ENCODE measurements at regions not wholly inside any gene's neighbourhood (a gene's known extent, or its start where the extent isn't known, plus 50 kb on each side); places are given as distances from the start of the nearest gene placed in this dataset.
"Not testable (repeated sequence)": the region's sequence is repeated elsewhere in the genome, so short reads cannot be mapped to it uniquely, and the experiment has no call there.

DNA sequence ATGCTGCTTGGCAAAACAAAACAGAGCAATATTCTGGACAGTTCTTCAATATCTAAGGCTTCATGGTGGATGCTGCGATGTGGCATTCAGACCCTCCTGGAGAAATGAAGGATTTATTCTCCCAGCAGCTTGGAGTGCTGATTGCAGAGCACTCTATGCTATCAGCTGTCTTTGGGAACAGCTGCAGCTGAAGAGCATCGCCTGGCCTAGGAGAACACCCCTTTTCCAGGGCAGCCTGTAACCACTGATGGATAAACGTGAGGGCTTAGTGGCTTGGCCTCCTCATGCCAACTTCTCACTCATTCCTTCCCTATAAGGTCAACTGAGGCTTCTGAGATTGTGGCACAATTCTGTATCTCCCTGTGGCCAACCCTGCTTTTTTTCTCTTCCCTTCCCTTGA, 638.1 kb upstream of the CNTNAP2 start:
- no peak for FAIRE-seq

DNA sequence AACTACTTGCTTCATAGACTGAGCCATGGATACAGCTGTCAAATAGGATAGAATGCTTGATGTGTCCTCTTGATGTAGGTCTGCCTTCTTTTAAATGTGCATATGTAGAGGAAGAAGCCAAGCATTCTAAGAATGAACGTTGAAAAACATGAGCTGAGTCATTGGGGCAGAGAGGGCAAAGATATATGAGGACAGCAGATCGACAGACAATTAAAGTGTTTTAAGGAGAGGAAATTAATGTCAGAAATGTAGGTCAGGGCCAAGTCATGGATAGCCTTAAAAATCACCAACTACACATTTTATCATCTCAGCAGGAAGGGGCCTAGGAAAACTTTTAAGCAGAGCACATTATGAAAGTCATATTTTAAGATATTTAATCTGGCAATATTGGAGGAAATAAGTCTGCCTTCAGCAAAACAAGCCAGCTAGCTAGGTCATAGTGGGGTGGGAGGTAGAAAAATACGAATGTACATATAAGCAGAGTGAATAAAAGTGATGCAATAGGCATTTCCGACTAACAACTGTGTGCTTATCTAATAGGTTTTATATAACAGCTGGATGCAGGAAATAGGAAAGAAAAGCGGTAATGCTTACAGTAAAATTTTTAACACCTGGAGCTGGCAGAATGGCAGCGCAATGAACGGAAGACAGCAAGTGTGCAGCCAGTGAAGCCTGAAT, 638.3 kb upstream of the TPK1 start:
- DNase-seq (ENCODE audit: low spot score) (no peak), FAIRE-seq (no peak)

More for the DNA sequence above, 638.1 kb upstream of the CNTNAP2 start:
- DNase-seq (ENCODE audit: low spot score): no peak

- DNase-seq (ENCODE audit: low spot score): no peak
- no peak for FAIRE-seq
These were observed 636.0 kb upstream of the TPK1 start for GRCh38 chr7:145471883-145472282.

GRCh38 chr7:145464287-145464686, 628.4 kb upstream of the TPK1 start:
- DNase-seq (ENCODE audit: low spot score): no peak
- peak; percentile 90 for FAIRE-seq

DNA sequence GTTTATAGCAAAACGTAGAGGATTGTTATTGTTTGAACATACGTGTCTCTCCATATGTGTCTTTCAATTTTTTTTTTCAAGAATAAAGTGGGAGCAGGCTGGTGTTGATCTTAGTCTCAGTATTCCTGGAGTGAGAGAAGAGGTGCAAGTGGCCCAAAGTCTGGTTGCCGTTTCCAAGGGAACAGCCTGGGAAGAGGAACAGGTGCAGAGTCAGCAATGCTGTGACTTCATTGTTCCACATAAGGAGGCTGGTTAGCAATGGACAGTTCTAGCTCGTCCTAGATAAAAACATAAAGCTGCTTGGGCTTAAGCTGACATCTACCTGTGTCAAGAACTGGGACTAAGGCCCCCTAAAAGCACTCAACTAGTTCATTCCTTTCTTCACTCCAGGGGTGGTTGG, 626.6 kb upstream of the TPK1 start:
- DNase-seq (ENCODE audit: low spot score) (no peak), FAIRE-seq (no peak)

DNA sequence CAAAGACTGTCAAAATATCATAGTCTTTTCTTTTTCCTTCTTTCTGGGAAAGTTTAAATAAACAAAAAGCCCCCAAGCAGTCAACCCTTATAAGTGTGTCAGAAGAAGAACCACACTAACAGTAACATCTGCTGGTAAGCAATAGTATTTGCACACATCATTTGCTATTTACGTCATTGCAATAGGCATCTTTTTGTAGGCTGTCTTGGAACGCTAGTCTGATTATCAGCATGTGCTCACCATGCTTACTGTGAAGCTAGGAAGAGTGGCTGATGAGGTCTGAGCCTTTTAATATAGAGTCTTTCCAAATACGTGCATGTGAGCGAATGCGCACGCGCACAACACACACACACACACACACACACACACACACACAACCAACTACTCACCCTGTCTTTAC, 599.0 kb upstream of the TPK1 start:
- DNase-seq (ENCODE audit: low spot score) (no peak), FAIRE-seq (no peak)

DNA sequence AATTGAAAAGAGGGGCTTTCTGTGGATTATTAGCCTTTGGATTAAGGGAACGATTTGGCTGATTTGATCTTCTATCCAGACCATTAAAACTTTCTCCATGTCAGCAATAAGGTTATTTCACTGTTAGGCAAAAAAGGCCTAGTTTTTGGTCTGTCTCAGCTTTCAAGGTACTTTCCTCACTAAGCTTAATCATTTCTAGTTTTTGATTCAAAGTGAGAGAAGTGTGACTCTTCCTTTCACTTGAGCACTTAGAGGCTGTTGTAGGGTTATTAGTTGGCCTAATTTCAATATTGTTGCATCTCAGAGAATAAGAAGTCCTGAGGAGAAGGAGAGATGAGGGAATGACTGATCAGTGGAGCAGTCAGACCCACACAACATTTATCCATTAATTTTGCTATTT, 596.0 kb upstream of the TPK1 start:
- DNase-seq (ENCODE audit: low spot score) (no peak), FAIRE-seq (no peak)

DNA sequence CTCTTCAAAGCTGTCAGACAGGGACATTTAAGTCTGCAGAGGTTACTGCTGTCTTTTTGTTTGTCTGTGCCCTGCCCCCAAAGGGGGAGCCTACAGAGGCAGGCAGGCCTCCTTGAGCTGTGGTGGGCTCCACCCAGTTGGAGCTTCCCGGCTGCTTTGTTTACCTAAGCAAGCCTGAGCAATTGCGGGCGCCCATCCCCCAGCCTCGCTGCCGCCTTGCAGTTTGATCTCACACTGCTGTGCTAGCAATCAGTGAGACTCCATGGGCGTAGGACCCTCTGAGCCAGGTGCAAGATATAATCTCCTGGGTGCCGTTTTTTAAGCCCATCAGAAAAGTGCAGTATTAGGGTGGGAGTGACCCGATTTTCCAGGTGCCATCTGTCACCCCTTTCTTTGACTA, 582.6 kb upstream of the TPK1 start:
- DNase-seq (ENCODE audit: low spot score); FAIRE-seq: not testable (repeated sequence)

DNA sequence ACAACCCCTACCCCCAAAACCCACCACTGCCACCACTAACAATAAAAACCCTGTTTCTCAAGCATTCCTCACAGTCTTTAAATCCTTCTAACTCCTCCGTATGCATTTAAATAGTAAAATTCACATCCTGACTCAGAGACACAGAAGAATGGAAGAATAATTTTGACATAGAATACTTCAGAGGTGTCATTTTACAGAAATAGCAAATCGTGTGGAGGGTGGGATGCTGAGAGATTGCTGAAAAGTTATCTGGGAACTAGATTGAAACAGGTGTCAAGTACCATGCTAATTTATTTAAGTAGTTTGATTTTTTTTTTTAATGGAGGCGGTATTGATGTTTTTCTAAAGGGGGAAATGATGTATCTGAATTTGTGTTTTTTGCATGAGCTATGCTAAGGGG, 575.2 kb upstream of the TPK1 start:
- no peak for FAIRE-seq
- no peak for DNase-seq (ENCODE audit: low spot score)

DNA sequence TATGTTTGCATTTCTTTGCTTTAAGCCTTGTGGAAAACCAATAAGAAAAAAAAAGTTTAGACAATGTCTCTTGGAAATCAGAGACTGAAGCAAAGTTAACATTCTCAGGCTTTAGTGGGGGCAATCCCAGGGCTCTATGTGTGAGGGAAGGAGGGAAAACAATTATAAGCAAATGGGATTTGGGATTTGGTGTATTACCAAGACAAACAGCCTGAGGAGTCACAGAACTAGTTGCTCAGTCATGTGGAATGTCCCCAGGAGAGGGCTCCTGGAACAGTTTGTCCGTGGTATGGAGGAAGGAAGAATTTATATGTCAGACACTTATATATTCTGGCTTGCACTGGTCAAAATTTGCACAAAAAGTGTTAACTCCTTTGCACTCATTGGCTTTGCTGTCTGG, 562.9 kb upstream of the TPK1 start:
- no peak for FAIRE-seq
- no peak for DNase-seq (ENCODE audit: low spot score)

DNA sequence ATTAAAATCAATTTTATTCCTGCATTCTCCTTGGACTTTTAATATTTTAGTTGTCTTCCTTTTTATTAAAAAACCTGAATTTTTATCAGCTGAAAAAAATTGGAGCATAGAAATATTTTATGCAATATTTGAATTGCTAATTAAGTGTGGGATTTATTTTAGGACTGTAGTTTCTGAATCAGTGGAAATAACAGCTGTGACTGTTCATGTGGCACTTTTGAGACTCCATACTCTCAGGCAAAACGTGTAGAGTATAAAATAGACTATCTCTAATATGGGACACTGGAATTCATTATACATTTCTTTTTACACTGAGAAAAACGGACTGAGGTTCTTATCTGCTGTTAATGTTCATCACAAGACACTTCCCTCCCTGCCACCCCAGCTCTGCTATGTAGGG, 558.3 kb upstream of the TPK1 start:
- DNase-seq (ENCODE audit: low spot score) (no peak), FAIRE-seq (no peak)

- no peak for FAIRE-seq
- DNase-seq (ENCODE audit: low spot score): no peak
These were observed 546.9 kb upstream of the TPK1 start for GRCh38 chr7:145382762-145383161.

DNA sequence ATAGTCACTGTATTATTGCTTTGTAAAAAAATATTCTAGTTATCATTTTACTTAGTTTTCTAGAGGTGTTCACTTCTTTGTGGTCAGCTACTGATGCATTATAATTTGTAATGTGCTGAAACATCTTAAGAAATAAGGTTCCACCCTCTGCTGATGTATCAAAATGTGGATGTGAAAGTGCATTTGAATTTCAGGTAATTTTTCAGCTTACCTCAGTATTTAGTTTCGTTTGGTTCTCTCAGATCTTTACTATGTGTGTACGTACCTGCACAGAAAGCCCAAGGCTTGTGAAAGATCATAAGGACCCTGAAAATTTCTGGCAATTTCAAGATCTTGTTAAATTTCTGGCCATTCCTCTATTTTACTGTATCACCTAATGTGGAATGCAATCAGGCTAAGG, 542.3 kb upstream of the TPK1 start:
- no peak for DNase-seq (ENCODE audit: low spot score)
- FAIRE-seq: no peak

GRCh38 chr7:145360511-145361100, 524.8 kb upstream of the TPK1 start:
- no peak for FAIRE-seq
- no peak for DNase-seq (ENCODE audit: low spot score)

GRCh38 chr7:145350334-145350733, 514.5 kb upstream of the TPK1 start:
- DNase-seq (ENCODE audit: low spot score) (no peak), FAIRE-seq (no peak)

GRCh38 chr7:145349452-145349851, 513.6 kb upstream of the TPK1 start:
- not testable (repeated sequence) for FAIRE-seq; DNase-seq (ENCODE audit: low spot score)

- no peak for FAIRE-seq
These were observed 511.4 kb upstream of the TPK1 start for GRCh38 chr7:145347271-145347670.

GRCh38 chr7:145339319-145339718, 503.5 kb upstream of the TPK1 start:
- DNase-seq (ENCODE audit: low spot score) (no peak), FAIRE-seq (no peak)

More at GRCh38 chr7:145347271-145347670, 511.4 kb upstream of the TPK1 start:
- no peak for DNase-seq (ENCODE audit: low spot score)

DNA sequence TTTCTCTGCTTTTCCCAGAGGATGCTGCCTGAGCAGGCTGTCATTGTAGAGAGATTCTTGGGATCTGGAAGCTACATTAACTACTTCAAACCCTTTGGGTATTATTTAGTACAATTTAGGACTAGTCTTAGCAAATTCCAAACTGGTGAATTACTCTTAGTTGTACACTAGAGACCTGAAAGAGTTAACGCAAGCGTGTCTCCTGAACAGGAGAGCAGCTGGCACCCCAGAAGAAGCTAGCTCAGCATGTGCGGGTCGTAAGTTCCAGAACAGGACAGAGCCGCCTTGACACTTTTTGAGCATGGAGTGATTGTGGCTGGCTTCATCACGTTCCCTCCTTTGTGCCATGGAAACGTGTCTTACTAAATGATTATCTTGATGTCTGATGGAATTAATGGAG, 495.7 kb upstream of the TPK1 start:
- FAIRE-seq (no peak), DNase-seq (ENCODE audit: low spot score) (no peak)

GRCh38 chr7:145331076-145331475, 495.2 kb upstream of the TPK1 start:
- FAIRE-seq (no peak), DNase-seq (ENCODE audit: low spot score) (no peak)

DNA sequence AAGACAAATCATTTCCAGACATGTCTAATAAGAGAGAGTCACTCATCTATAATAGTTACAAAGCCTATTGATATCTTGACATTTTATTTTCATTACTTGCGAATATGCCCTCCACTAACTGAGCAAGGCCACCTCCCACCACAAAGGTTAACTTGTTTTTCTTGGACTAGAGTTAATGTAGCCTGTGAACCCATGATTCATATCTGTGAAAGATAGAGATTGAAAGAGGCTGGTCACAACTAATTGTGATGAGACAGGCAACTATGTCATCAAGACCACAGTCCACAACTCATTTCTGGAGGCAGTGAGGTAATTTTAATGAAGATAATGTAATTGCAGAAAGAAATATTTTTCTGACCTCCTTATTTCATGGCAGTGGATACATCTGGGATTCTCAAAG, 491.8 kb upstream of the TPK1 start:
- DNase-seq (ENCODE audit: low spot score) (no peak), FAIRE-seq (no peak)

DNA sequence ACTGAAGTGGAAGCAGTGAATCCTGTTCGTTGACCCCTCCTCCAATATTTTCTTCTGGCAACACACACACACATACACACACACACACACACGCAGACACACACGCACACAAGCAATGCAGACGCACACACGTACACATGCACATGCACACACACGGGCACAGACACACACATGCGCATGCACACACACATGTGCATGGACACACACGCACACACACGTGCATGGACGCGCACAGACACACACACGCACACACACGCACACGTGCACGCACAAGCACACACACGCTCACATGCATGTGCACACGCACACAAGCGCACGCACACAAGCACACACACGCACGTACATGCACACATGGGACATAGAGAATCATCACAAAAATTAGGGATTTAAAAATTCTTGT, 488.2 kb upstream of the TPK1 start:
- FAIRE-seq: no peak

GRCh38 chr7:145313551-145313950, 477.7 kb upstream of the TPK1 start:
- no peak for FAIRE-seq
- DNase-seq (ENCODE audit: low spot score): no peak

More for the DNA sequence above, 488.2 kb upstream of the TPK1 start:
- DNase-seq (ENCODE audit: low spot score): no peak

Measured in RCC 7860 (cell line).